ENCODE measurements at regions not wholly inside any gene's neighbourhood (a gene's known extent, or its start where the extent isn't known, plus 50 kb on each side); places are given as distances from the start of the nearest gene placed in this dataset.
"Not testable (repeated sequence)": the region's sequence is repeated elsewhere in the genome, so short reads cannot be mapped to it uniquely, and the experiment has no call there.

DNA sequence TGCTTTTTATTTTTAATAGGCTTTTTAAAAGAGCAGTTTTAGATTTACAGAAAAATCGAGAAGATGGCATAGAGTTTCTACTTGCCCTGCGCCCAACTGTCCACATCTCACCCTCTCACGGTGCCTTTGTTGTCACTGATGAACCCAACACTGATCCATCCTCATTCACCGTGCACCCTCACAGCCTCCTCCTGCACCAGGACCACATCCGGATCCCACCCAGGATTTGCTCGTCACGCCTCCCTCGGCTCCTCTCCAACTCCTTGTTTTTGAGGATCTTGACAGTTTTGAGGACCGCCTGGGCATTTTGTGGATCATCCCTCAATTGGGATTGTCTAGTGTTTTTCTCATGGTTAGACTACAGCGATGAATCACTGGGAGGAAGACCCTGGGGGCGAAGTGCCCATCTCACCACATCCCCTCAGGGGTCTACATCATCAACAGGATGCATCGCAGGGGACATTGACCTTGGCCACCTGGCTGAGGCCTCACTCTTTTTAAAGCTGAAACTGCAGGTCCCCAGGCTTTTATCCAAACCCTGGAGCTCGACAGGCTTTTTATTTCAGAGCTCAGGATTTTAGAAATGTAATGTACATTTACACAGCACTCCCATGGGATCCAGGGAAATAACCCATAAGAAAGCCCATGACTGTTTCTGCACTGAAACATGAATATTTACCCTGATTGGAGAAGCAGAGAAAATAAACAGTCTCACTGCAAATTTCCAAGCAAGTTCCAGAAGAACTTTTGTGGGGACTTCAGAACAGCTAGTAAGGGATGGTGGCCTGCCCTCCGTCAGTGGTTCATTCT, 71.8 kb upstream of the ZNF469 start:
- no peaks in the 10 kb centered on the region for H3K9me2 ChIP-seq (ENCODE audit: insufficient read depth, low read length)
- H2AFZ ChIP-seq (ENCODE audit: low read length), result no peak overlapping the region
- H3K4me1 ChIP-seq (ENCODE audit: insufficient read depth, low read length, poor library complexity, severe bottlenecking), result no peaks in the 10 kb centered on the region
- H3K36me3 ChIP-seq (ENCODE audit: insufficient read depth, low read length), result no peaks in the 10 kb centered on the region
- CTCF ChIA-PET (ENCODE audit: unreplicated experiment), result no interaction called here
- DNase-seq (ENCODE audit: low spot score), result no peak
- no peaks in the 10 kb centered on the region for H3K79me2 ChIP-seq (ENCODE audit: insufficient read depth, low read depth, low read length)
- H4K20me1 ChIP-seq (ENCODE audit: insufficient read depth, low read length), result no peaks in the 10 kb centered on the region
- H3K27ac ChIP-seq (ENCODE audit: low read depth, low read length, poor library complexity, severe bottlenecking), result no peak overlapping the region
- no peak overlapping the region for H3K4me2 ChIP-seq (ENCODE audit: low read length)
- TF ChIP-seq, protein P1, sequence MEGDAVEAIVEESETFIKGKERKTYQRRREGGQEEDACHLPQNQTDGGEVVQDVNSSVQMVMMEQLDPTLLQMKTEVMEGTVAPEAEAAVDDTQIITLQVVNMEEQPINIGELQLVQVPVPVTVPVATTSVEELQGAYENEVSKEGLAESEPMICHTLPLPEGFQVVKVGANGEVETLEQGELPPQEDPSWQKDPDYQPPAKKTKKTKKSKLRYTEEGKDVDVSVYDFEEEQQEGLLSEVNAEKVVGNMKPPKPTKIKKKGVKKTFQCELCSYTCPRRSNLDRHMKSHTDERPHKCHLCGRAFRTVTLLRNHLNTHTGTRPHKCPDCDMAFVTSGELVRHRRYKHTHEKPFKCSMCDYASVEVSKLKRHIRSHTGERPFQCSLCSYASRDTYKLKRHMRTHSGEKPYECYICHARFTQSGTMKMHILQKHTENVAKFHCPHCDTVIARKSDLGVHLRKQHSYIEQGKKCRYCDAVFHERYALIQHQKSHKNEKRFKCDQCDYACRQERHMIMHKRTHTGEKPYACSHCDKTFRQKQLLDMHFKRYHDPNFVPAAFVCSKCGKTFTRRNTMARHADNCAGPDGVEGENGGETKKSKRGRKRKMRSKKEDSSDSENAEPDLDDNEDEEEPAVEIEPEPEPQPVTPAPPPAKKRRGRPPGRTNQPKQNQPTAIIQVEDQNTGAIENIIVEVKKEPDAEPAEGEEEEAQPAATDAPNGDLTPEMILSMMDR (conservative IDR thresholded peaks at IDR 0.05; ENCODE audit: low read length), result no peak
- TF ChIP-seq EZH2phosphoT487 (IDR thresholded peaks at IDR 0.05; ENCODE audit: borderline replicate concordance, low read depth, low read length), result no peak
- POLR2A ChIA-PET, result no interaction called here
- H3K9me3 ChIP-seq (ENCODE audit: low read length), result no peaks in the 10 kb centered on the region
- intact Hi-C loops (cut with micrococcal nuclease; ENCODE audit: unreplicated experiment), result no loop called here
- H3K4me3 ChIP-seq (ENCODE audit: low read depth, low read length, poor library complexity, severe bottlenecking), result no peak overlapping the region
- no TSS peak for BruUV-seq (replicated peaks)

DNA sequence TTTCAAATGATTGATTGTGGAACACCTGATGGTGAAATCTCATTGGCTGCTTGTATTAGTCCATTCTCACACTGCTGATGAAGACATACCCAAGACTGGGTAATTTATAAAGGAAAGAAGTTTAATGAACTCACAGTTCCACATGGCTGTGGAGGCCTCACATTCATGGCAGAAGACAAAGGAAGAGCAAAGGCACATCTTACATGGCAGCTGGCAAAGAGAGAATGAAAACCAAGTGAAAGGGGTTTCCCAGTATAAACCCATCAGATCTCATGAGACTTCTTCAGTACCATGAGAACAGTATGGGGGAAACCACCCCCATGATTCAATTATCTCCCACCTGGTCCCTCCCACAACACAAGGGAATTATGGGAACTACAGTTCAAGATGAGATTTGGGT, 70.9 kb upstream of the ZNF469 start:
- H2AFZ ChIP-seq (ENCODE audit: low read length); H3K4me3 ChIP-seq (ENCODE audit: low read depth, low read length, poor library complexity, severe bottlenecking); H3K4me1 ChIP-seq (ENCODE audit: insufficient read depth, low read length, poor library complexity, severe bottlenecking); CTCF ChIA-PET (ENCODE audit: unreplicated experiment); DNase-seq (ENCODE audit: low spot score); BruUV-seq (replicated peaks); H3K9me2 ChIP-seq (ENCODE audit: insufficient read depth, low read length); intact Hi-C loops (cut with micrococcal nuclease; ENCODE audit: unreplicated experiment); H3K27ac ChIP-seq (ENCODE audit: low read depth, low read length, poor library complexity, severe bottlenecking); H4K20me1 ChIP-seq (ENCODE audit: insufficient read depth, low read length); H3K9me3 ChIP-seq (ENCODE audit: low read length); H3K4me2 ChIP-seq (ENCODE audit: low read length); H3K36me3 ChIP-seq (ENCODE audit: insufficient read depth, low read length); H3K79me2 ChIP-seq (ENCODE audit: insufficient read depth, low read depth, low read length); POLR2A ChIA-PET: not testable (repeated sequence)

DNA sequence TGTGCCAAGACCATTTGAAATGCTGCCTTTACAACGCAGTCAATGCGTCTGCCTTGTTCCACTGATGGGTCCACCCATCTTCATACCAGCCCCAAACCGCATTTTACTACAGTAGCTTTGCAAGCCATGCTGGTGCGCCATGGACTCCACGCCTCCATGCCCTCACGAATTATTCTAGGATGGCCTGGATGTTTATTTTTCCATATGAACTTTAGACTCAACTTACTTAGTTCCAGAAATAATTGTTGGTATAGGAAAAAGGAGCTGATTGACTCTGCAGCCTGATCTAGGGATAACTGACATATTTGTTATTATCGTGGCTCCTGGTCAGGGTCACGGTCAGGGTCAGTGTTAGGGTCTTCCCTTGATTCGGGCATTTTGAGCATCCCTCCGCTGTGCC, 70.0 kb upstream of the ZNF469 start:
- Histone ChIP-seq H3K79me2 (ENCODE audit: insufficient read depth, low read depth, low read length) (no peaks in the 10 kb centered on the region), H3K36me3 (ENCODE audit: insufficient read depth, low read length) (no peaks in the 10 kb centered on the region), H3K27ac (ENCODE audit: low read depth, low read length, poor library complexity, severe bottlenecking) (no peak overlapping the region), H4K20me1 (ENCODE audit: insufficient read depth, low read length) (no peaks in the 10 kb centered on the region), H3K4me3 (ENCODE audit: low read depth, low read length, poor library complexity, severe bottlenecking) (no peak overlapping the region), H2AFZ (ENCODE audit: low read length) (no peak overlapping the region), H3K4me1 (ENCODE audit: insufficient read depth, low read length, poor library complexity, severe bottlenecking) (no peaks in the 10 kb centered on the region), H3K9me3 (ENCODE audit: low read length) (no peaks in the 10 kb centered on the region), H3K4me2 (ENCODE audit: low read length) (no peak overlapping the region), H3K9me2 (ENCODE audit: insufficient read depth, low read length) (no peaks in the 10 kb centered on the region)
- no peak for DNase-seq (ENCODE audit: low spot score)
- ChIA-PET CTCF (ENCODE audit: unreplicated experiment) (no interaction called here), POLR2A (no interaction called here)
- TF ChIP-seq, protein P1 (conservative IDR thresholded peaks at IDR 0.05; ENCODE audit: low read length), result no peak
- TF ChIP-seq EZH2phosphoT487 (IDR thresholded peaks at IDR 0.05; ENCODE audit: borderline replicate concordance, low read depth, low read length), result no peak
- no TSS peak for BruUV-seq (replicated peaks)
- intact Hi-C loops (cut with micrococcal nuclease; ENCODE audit: unreplicated experiment), result no loop called here

All from OCI-LY7 (cell line).